ENCODE measurements at regions not wholly inside any gene's neighbourhood (a gene's known extent, or its start where the extent isn't known, plus 50 kb on each side); places are given as distances from the start of the nearest gene placed in this dataset.

DNA sequence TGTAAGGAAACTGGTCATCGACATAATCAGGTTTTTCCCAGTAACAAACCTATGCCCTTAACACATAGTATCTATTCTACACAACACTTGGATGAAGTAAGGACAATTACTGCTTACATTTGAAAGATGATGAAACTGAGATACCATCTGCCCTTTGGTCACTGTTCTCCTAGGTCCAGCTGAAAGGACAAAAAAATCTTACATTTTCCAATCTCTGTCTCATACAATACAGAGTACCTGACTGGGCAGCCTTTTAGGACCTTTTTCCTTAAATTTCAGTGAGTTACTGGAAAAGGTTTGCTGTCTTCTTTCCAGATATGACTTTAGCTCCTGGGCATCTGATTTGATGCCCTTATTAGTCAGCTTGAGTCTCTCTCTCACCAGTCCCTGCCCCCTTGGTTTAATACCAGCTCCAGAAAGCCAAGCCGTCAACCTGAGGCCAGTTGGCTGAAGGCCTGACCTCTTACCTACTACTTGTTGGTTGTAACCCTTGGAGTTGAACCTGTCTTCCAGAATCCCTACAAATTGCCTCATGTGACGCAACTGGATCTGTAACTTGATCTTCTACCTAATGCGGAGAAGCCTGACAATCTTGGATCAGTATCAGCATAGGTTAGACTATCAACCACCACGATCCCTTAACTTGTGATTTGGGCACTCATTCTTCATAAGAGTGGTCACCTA lies 355.3 kb upstream of the ZNF385D start:
- Histone ChIP-seq H3K79me2 (ENCODE audit: insufficient read depth, low read length) (no peaks in the 10 kb centered on the region), H3K27me3 (ENCODE audit: insufficient read depth, low read length, poor library complexity) (no peaks in the 10 kb centered on the region), H2AFZ (ENCODE audit: low read depth, low read length) (no peak overlapping the region)

GRCh38 chr3:22111226-22111625 lies 360.2 kb upstream of the ZNF385D start:
- Histone ChIP-seq H3K27me3 (ENCODE audit: insufficient read depth, low read length, poor library complexity) (no peaks in the 10 kb centered on the region), H2AFZ (ENCODE audit: low read depth, low read length) (no peak overlapping the region), H4K20me1 (ENCODE audit: insufficient read depth, low read length) (no peaks in the 10 kb centered on the region), H3K4me3 (ENCODE audit: low read depth in 1 of 2, low read length in 2 of 2) (no peak overlapping the region), H3K9me3 (ENCODE audit: insufficient read depth, low read length, severe bottlenecking) (no peaks in the 10 kb centered on the region), H3K4me2 (ENCODE audit: insufficient read depth, low read length) (no peak overlapping the region), H3K9ac (ENCODE audit: low read depth, low read length) (no peak overlapping the region), H3K79me2 (ENCODE audit: insufficient read depth, low read length) (no peaks in the 10 kb centered on the region), H3K27ac (ENCODE audit: low read length) (no peak overlapping the region), H3K4me1 (ENCODE audit: insufficient read depth, low read length) (no peaks in the 10 kb centered on the region), H3K36me3 (ENCODE audit: insufficient read depth, low read length) (no peaks in the 10 kb centered on the region)
- no peak for DNase-seq
- ATAC-seq (ENCODE audit: insufficient read depth, low read depth) = no peak
- no peak for TF ChIP-seq EZH2 (IDR thresholded peaks at IDR 0.05; ENCODE audit: borderline replicate concordance, low read depth, low read length, severe bottlenecking)
- no peak for TF ChIP-seq CTCF (IDR thresholded peaks at IDR 0.05; ENCODE audit: borderline replicate concordance, extremely low read depth, low read length, poor library complexity, severe bottlenecking)

More for the DNA sequence above, 355.3 kb upstream of the ZNF385D start:
- ATAC-seq (ENCODE audit: insufficient read depth, low read depth) (no peak), DNase-seq (no peak)
- H3K4me2 ChIP-seq (ENCODE audit: insufficient read depth, low read length) = no peak overlapping the region
- TF ChIP-seq CTCF (IDR thresholded peaks at IDR 0.05; ENCODE audit: borderline replicate concordance, extremely low read depth, low read length, poor library complexity, severe bottlenecking) = no peak
- TF ChIP-seq EZH2 (IDR thresholded peaks at IDR 0.05; ENCODE audit: borderline replicate concordance, low read depth, low read length, severe bottlenecking) = no peak
- no peak overlapping the region for H3K4me3 ChIP-seq (ENCODE audit: low read depth in 1 of 2, low read length in 2 of 2)
- H3K36me3 ChIP-seq (ENCODE audit: insufficient read depth, low read length) = no peaks in the 10 kb centered on the region
- no peak overlapping the region for H3K9ac ChIP-seq (ENCODE audit: low read depth, low read length)
- no peak overlapping the region for H3K27ac ChIP-seq (ENCODE audit: low read length)
- no peaks in the 10 kb centered on the region for H3K4me1 ChIP-seq (ENCODE audit: insufficient read depth, low read length)
- H3K9me3 ChIP-seq (ENCODE audit: insufficient read depth, low read length, severe bottlenecking) = no peaks in the 10 kb centered on the region
- H4K20me1 ChIP-seq (ENCODE audit: insufficient read depth, low read length) = no peaks in the 10 kb centered on the region

- Histone ChIP-seq H3K36me3 (ENCODE audit: insufficient read depth, low read length) (no peaks in the 10 kb centered on the region), H3K27me3 (ENCODE audit: insufficient read depth, low read length, poor library complexity) (no peaks in the 10 kb centered on the region), H3K27ac (ENCODE audit: low read length) (no peak overlapping the region), H3K4me3 (ENCODE audit: low read depth in 1 of 2, low read length in 2 of 2) (no peak overlapping the region), H4K20me1 (ENCODE audit: insufficient read depth, low read length) (no peaks in the 10 kb centered on the region), H3K4me2 (ENCODE audit: insufficient read depth, low read length) (no peak overlapping the region), H2AFZ (ENCODE audit: low read depth, low read length) (no peak overlapping the region), H3K79me2 (ENCODE audit: insufficient read depth, low read length) (no peaks in the 10 kb centered on the region), H3K4me1 (ENCODE audit: insufficient read depth, low read length) (no peaks in the 10 kb centered on the region), H3K9me3 (ENCODE audit: insufficient read depth, low read length, severe bottlenecking) (no peaks in the 10 kb centered on the region), H3K9ac (ENCODE audit: low read depth, low read length) (no peak overlapping the region)
- ATAC-seq (ENCODE audit: insufficient read depth, low read depth) = no peak
- no peak for TF ChIP-seq EZH2 (IDR thresholded peaks at IDR 0.05; ENCODE audit: borderline replicate concordance, low read depth, low read length, severe bottlenecking)
- no peak for TF ChIP-seq CTCF (IDR thresholded peaks at IDR 0.05; ENCODE audit: borderline replicate concordance, extremely low read depth, low read length, poor library complexity, severe bottlenecking)
- DNase-seq = no peak
Measured at GRCh38 chr3:22113453-22113852, 362.4 kb upstream of the ZNF385D start.

All from DND-41 (cell line).